Fibroblast of villous mesenchyme (primary cell): ENCODE measurements at regions not wholly inside any gene's neighbourhood (a gene's known extent, or its start where the extent isn't known, plus 50 kb on each side); places are given as distances from the start of the nearest gene placed in this dataset.
"Not testable (repeated sequence)": the region's sequence is repeated elsewhere in the genome, so short reads cannot be mapped to it uniquely, and the experiment has no call there.

Experiments
- DNase-seq: peaks from one replicate; pipeline ENCODE4 v3.0.0-alpha.2; 2010; ENCODE audit warnings: low read depth
- H3K4me3 ChIP-seq: 2 replicates; pipeline ENCODE4 v1.5.1; 2011; ENCODE audit warnings: low read depth, mild to moderate bottlenecking, low read length
- TF ChIP-seq, protein P1 (sequence below): IDR thresholded peaks from 2 replicates; pipeline ENCODE4 v1.5.1; 2012; ENCODE audit warnings: low read depth, mild to moderate bottlenecking, low read length; ENCODE audit not compliant: insufficient read depth

DNA sequence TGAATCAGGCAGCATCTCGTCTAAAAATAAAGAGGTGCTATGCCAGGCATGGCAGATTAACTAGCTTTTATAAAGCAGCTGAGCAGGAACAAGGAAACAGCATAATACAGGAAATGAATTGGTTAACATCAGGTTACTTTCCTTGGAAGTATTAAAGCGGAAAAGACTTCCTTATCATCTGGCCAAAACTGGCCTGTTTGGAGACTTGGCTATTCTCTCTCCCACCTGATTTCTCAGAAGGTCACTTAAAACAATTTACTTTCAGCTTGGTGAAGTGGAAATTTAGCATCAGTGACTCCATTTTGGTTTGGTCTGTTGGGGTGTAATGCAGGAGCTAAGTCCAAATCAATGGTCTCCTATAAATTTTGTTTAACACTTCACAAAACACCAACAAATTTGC lies 191.6 kb downstream of the NUFIP1 start:
- H3K4me3 ChIP-seq, result no peak overlapping the region
- TF ChIP-seq, protein P1, sequence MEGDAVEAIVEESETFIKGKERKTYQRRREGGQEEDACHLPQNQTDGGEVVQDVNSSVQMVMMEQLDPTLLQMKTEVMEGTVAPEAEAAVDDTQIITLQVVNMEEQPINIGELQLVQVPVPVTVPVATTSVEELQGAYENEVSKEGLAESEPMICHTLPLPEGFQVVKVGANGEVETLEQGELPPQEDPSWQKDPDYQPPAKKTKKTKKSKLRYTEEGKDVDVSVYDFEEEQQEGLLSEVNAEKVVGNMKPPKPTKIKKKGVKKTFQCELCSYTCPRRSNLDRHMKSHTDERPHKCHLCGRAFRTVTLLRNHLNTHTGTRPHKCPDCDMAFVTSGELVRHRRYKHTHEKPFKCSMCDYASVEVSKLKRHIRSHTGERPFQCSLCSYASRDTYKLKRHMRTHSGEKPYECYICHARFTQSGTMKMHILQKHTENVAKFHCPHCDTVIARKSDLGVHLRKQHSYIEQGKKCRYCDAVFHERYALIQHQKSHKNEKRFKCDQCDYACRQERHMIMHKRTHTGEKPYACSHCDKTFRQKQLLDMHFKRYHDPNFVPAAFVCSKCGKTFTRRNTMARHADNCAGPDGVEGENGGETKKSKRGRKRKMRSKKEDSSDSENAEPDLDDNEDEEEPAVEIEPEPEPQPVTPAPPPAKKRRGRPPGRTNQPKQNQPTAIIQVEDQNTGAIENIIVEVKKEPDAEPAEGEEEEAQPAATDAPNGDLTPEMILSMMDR, result no peak
- no peak for DNase-seq

DNA sequence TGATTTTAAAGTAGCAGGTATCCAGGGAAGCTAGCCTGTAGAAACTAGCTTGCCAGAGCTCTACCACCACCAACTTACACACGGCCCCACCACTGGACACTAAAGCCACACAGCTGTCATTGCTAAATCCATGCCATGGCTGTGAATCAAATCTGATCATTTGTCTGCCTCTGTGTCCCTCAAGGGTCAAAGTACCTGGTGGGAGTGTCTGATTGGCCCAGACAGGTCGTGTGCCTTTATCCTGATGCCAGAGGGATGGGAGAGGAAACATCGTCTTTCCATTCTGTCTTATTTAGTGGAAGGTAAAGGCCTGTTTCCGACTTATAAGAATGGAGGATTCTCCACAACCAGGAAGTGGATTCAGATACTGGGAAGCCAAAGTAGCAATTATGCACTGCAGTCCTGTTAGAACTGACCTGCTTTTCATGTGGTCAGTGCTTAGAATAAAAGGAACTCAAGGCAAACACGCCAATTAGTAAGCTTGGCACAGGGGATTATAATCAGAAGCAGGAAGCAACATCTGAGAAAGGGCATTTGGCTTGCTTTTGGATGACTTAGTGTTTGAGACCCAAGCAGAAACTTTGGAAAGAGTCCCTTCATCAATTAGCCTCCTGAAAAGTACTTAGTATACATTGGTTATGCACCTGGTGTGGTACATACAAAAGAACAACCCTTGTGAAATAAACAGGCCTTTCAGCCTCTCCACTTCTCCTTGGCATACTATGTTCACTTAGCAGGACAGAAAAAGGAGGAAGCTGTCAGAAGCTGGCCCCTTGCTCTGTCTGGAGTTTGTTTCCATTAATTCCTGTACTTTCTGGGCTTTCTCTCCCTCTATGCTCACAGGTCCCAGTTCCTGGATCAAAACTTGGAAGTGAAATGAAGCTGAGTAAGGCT lies 192.4 kb downstream of the NUFIP1 start:
- TF ChIP-seq, protein P1, result no peak
- no peak for DNase-seq
- H3K4me3 ChIP-seq, result no peak overlapping the region

GRCh38 chr13:44796039-44796438 lies 193.2 kb downstream of the NUFIP1 start:
- DNase-seq, result not testable (repeated sequence)

DNA sequence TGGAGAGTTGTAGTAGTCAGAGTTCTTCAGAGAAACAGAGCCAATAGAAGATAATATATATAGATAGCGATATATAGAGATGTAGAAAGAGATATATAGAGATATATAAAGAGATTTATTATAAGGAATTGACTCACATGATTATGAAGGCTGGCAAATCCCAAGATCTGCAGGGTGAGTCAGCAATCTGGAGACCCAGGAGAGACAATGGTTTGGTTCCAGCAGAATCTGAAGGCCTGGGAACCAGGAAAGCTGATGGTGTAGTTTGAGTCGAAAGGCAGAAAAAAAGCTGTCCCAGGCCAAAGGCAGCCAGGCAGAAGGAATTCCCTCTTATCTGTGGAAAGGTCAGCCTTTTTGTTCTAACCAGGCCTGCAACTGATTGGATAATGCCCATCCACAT lies 194.1 kb downstream of the NUFIP1 start:
- DNase-seq, result no peak
- TF ChIP-seq, protein P1, result no peak
- no peak overlapping the region for H3K4me3 ChIP-seq

More at GRCh38 chr13:44796039-44796438, 193.2 kb downstream of the NUFIP1 start:
- not testable (repeated sequence) for H3K4me3 ChIP-seq

- TF ChIP-seq, protein P1, result no peak
- no peak for DNase-seq
- H3K4me3 ChIP-seq, result no peak overlapping the region
These were observed 197.2 kb downstream of the NUFIP1 start for GRCh38 chr13:44792096-44792495.

DNA sequence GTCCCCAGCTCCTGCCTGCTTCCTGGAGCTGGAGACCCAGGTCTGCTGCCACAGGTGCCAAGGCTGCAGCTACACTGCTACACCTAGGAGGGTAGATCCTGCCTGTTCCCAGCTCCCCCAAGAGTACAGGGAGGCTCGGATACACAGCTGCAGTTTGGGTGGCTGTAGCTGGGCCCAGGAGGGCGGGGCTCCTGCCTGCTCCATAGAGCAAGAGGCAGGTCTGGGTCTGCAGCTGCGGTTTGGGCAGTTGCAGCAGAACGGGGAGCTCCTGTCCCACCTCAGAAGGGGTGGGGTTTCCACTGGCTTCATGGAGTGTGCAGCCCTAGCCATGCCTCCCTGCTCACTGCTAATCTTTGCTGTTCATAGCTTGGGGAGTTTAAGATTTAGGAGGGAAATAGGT lies 199.0 kb downstream of the NUFIP1 start:
- no peak for DNase-seq
- no peak overlapping the region for H3K4me3 ChIP-seq
- TF ChIP-seq, protein P1, result no peak

DNA sequence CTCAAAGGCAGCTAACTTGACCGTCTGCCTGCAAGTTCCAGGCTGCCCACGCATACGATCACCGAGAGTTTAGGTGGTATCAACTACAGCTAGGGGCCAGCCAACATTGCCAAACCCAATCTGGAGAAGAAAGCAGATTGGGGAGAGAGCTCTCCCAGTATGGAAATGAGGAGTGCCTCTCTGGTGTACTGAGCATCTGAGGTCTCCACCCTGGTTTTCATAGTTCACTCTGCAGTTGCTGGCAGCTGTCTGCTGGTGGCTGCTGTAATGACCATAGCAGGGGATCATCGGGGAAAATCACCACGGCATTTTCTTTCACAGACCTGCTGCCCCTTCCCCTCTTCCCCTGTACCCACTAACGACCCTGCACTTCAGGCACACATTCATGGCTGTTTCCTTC lies 201.7 kb downstream of the NUFIP1 start:
- H3K4me3 ChIP-seq, result no peak overlapping the region
- TF ChIP-seq, protein P1, result no peak
- DNase-seq, result no peak
